Vagina (tissue), 2 donors: ENCODE measurements at regions not wholly inside any gene's neighbourhood (a gene's known extent, or its start where the extent isn't known, plus 50 kb on each side); places are given as distances from the start of the nearest gene placed in this dataset.

Experiments
- CTCF ChIP-seq, 3 experiments: fragments of 450-650 bp in 2 of 3; fragments of 200-600 bp in 1 of 3; sonication (generic) in 1 of 3; IDR thresholded peaks; one replicate each; pipeline ENCODE4 v1.5.1; 2017 to 2019; ENCODE audit warnings: antibody characterized with exemption in 3 of 3, mild to moderate bottlenecking in 2 of 3, moderate library complexity in 2 of 3
- POLR2A ChIP-seq, 2 donors: fragments of 450-650 bp; IDR thresholded peaks; one replicate each; pipeline ENCODE4 v1.6.1; 2017; ENCODE audit warnings: antibody characterized with exemption in 2 of 2, mild to moderate bottlenecking in 2 of 2, moderate library complexity in 2 of 2
- POLR2AphosphoS5 ChIP-seq, 2 donors: sonication (generic); formaldehyde crosslinking; IDR thresholded peaks; one replicate each; pipeline ENCODE4 v1.9.0; 2017; ENCODE audit warnings: antibody characterized with exemption in 2 of 2, mild to moderate bottlenecking in 2 of 2, low read depth in 1 of 2; ENCODE audit not compliant: insufficient read depth in 1 of 2

- TF ChIP-seq POLR2AphosphoS5 (IDR thresholded peaks at IDR 0.05; ENCODE audit: insufficient read depth in 1 of 2, low read depth in 1 of 2) (no peak), CTCF (IDR thresholded peaks at IDR 0.05) (no peak), POLR2A (IDR thresholded peaks at IDR 0.05) (no peak)
Observed at GRCh38 chr13:58584610-58585009, 953.1 kb downstream of the PCDH17 start.
